ENCODE measurements at regions not wholly inside any gene's neighbourhood (a gene's known extent, or its start where the extent isn't known, plus 50 kb on each side); places are given as distances from the start of the nearest gene placed in this dataset.

- Histone ChIP-seq H4K20me1 (ENCODE audit: insufficient read depth, low read length, poor library complexity, severe bottlenecking) (no peaks in the 10 kb centered on the region), H3K27me3 (ENCODE audit: insufficient read depth, low read length, poor library complexity, severe bottlenecking) (no peaks in the 10 kb centered on the region), H3K79me2 (ENCODE audit: insufficient read depth, low read length) (no peaks in the 10 kb centered on the region), H3K4me3 (ENCODE audit: low read length, poor library complexity, severe bottlenecking) (no peak overlapping the region), H3K9ac (ENCODE audit: low read depth, low read length, poor library complexity, severe bottlenecking) (no peak overlapping the region), H3K9me2 (replicated peaks; ENCODE audit: low read depth, low read length) (no peaks in the 10 kb centered on the region), H3K9me3 (ENCODE audit: insufficient read depth, low read depth, low read length) (no peaks in the 10 kb centered on the region), H3K4me1 (ENCODE audit: insufficient read depth, low read length, poor library complexity, severe bottlenecking) (no peaks in the 10 kb centered on the region), H3F3A (ENCODE audit: low read depth) (no peaks in the 10 kb centered on the region), H2AFZ (ENCODE audit: low read length) (no peak overlapping the region), H3K36me3 (ENCODE audit: insufficient read depth, low read length) (no peaks in the 10 kb centered on the region), H3K4me2 (ENCODE audit: low read depth, low read length, poor library complexity, severe bottlenecking) (no peak overlapping the region)
- TF ChIP-seq CTCF (conservative IDR thresholded peaks at IDR 0.05; ENCODE audit: low read length) (no peak), EZH2phosphoT487 (IDR thresholded peaks at IDR 0.05; ENCODE audit: borderline replicate concordance) (no peak)
These were observed 126.0 kb upstream of the GDF10 start for GRCh38 chr10:47173929-47174442.

- no peak for TF ChIP-seq EZH2phosphoT487 (IDR thresholded peaks at IDR 0.05; ENCODE audit: borderline replicate concordance)
- no peak for TF ChIP-seq CTCF (conservative IDR thresholded peaks at IDR 0.05; ENCODE audit: low read length)
- Histone ChIP-seq H3K9ac (ENCODE audit: low read depth, low read length, poor library complexity, severe bottlenecking) (no peak overlapping the region), H3K9me3 (ENCODE audit: insufficient read depth, low read depth, low read length) (no peaks in the 10 kb centered on the region), H3K27me3 (ENCODE audit: insufficient read depth, low read length, poor library complexity, severe bottlenecking) (no peaks in the 10 kb centered on the region), H4K20me1 (ENCODE audit: insufficient read depth, low read length, poor library complexity, severe bottlenecking) (no peaks in the 10 kb centered on the region), H3F3A (ENCODE audit: low read depth) (no peaks in the 10 kb centered on the region), H3K4me3 (ENCODE audit: low read length, poor library complexity, severe bottlenecking) (no peak overlapping the region), H3K4me2 (ENCODE audit: low read depth, low read length, poor library complexity, severe bottlenecking) (no peak overlapping the region), H3K4me1 (ENCODE audit: insufficient read depth, low read length, poor library complexity, severe bottlenecking) (no peaks in the 10 kb centered on the region), H2AFZ (ENCODE audit: low read length) (no peak overlapping the region), H3K36me3 (ENCODE audit: insufficient read depth, low read length) (no peaks in the 10 kb centered on the region), H3K79me2 (ENCODE audit: insufficient read depth, low read length) (no peaks in the 10 kb centered on the region), H3K9me2 (replicated peaks; ENCODE audit: low read depth, low read length) (no peaks in the 10 kb centered on the region)
These were observed 124.5 kb upstream of the GDF10 start for GRCh38 chr10:47175181-47176123.

GRCh38 chr10:47176206-47176902, 123.6 kb upstream of the GDF10 start:
- no peak for TF ChIP-seq EZH2phosphoT487 (IDR thresholded peaks at IDR 0.05; ENCODE audit: borderline replicate concordance)
- no peak for TF ChIP-seq CTCF (conservative IDR thresholded peaks at IDR 0.05; ENCODE audit: low read length)
- Histone ChIP-seq H3K4me1 (ENCODE audit: insufficient read depth, low read length, poor library complexity, severe bottlenecking) (no peaks in the 10 kb centered on the region), H3K4me2 (ENCODE audit: low read depth, low read length, poor library complexity, severe bottlenecking) (no peak overlapping the region), H4K20me1 (ENCODE audit: insufficient read depth, low read length, poor library complexity, severe bottlenecking) (no peaks in the 10 kb centered on the region), H3K9ac (ENCODE audit: low read depth, low read length, poor library complexity, severe bottlenecking) (no peak overlapping the region), H2AFZ (ENCODE audit: low read length) (no peak overlapping the region), H3K9me2 (replicated peaks; ENCODE audit: low read depth, low read length) (no peaks in the 10 kb centered on the region), H3K36me3 (ENCODE audit: insufficient read depth, low read length) (no peaks in the 10 kb centered on the region), H3K9me3 (ENCODE audit: insufficient read depth, low read depth, low read length) (no peaks in the 10 kb centered on the region), H3K4me3 (ENCODE audit: low read length, poor library complexity, severe bottlenecking) (no peak overlapping the region), H3K79me2 (ENCODE audit: insufficient read depth, low read length) (no peaks in the 10 kb centered on the region), H3K27me3 (ENCODE audit: insufficient read depth, low read length, poor library complexity, severe bottlenecking) (no peaks in the 10 kb centered on the region), H3F3A (ENCODE audit: low read depth) (no peaks in the 10 kb centered on the region)

Data from Loucy (cell line).